ENCODE measurements at regions not wholly inside any gene's neighbourhood (a gene's known extent, or its start where the extent isn't known, plus 50 kb on each side); places are given as distances from the start of the nearest gene placed in this dataset.
"Not testable (repeated sequence)": the region's sequence is repeated elsewhere in the genome, so short reads cannot be mapped to it uniquely, and the experiment has no call there.

- DNase-seq: no peak
These were observed 1584.4 kb upstream of the LRRTM3 start for GRCh38 chr10:65341323-65341925.

GRCh38 chr10:65342245-65342644, 1583.6 kb upstream of the LRRTM3 start:
- no peak for DNase-seq

- DNase-seq: no peak
These were observed 1579.4 kb upstream of the LRRTM3 start for GRCh38 chr10:65346466-65346865.

- no peak for DNase-seq
These were observed 1577.2 kb upstream of the LRRTM3 start for GRCh38 chr10:65348637-65349036.

GRCh38 chr10:65350611-65351010, 1575.2 kb upstream of the LRRTM3 start:
- DNase-seq: no peak

GRCh38 chr10:65355141-65355680, 1570.6 kb upstream of the LRRTM3 start:
- DNase-seq: no peak

- no peak for DNase-seq
These were observed 1567.3 kb upstream of the LRRTM3 start for GRCh38 chr10:65358565-65358964.

- DNase-seq: no peak
These were observed 1565.3 kb upstream of the LRRTM3 start for GRCh38 chr10:65360497-65360896.

- DNase-seq: no peak
These were observed 1560.0 kb upstream of the LRRTM3 start for GRCh38 chr10:65365878-65366277.

GRCh38 chr10:65367706-65368105, 1558.1 kb upstream of the LRRTM3 start:
- DNase-seq: no peak

GRCh38 chr10:65375528-65375927, 1550.3 kb upstream of the LRRTM3 start:
- no peak for DNase-seq

GRCh38 chr10:65377687-65378086, 1548.1 kb upstream of the LRRTM3 start:
- no peak for DNase-seq

- DNase-seq: no peak
These were observed 1531.1 kb upstream of the LRRTM3 start for GRCh38 chr10:65394502-65395297.

GRCh38 chr10:65395631-65396030, 1530.2 kb upstream of the LRRTM3 start:
- DNase-seq: no peak

- no peak for DNase-seq
These were observed 1528.8 kb upstream of the LRRTM3 start for GRCh38 chr10:65396997-65397396.

- DNase-seq: no peak
These were observed 1517.4 kb upstream of the LRRTM3 start for GRCh38 chr10:65408401-65408800.

GRCh38 chr10:65413001-65413400, 1512.8 kb upstream of the LRRTM3 start:
- no peak for DNase-seq

- no peak for DNase-seq
These were observed 1510.5 kb upstream of the LRRTM3 start for GRCh38 chr10:65415318-65415717.

- DNase-seq: no peak
These were observed 1509.7 kb upstream of the LRRTM3 start for GRCh38 chr10:65416094-65416493.

GRCh38 chr10:65419629-65420028, 1506.2 kb upstream of the LRRTM3 start:
- no peak for DNase-seq

GRCh38 chr10:65423043-65423442, 1502.8 kb upstream of the LRRTM3 start:
- DNase-seq: no peak

GRCh38 chr10:65429381-65429780, 1496.5 kb upstream of the LRRTM3 start:
- not testable (repeated sequence) for DNase-seq

- DNase-seq: no peak
These were observed 1494.9 kb upstream of the LRRTM3 start for GRCh38 chr10:65430979-65431378.

- no peak for DNase-seq
These were observed 1454.8 kb upstream of the LRRTM3 start for GRCh38 chr10:65470986-65471385.
